Heart left ventricle (tissue), 16 donors: ENCODE measurements at regions not wholly inside any gene's neighbourhood (a gene's known extent, or its start where the extent isn't known, plus 50 kb on each side); places are given as distances from the start of the nearest gene placed in this dataset.
"Not testable (repeated sequence)": the region's sequence is repeated elsewhere in the genome, so short reads cannot be mapped to it uniquely, and the experiment has no call there.

Experiments used
- ATAC-seq, 4 donors: fragments of 200-7000 bp; cut with Tn5 transposase; one replicate each; pipeline ENCODE4 v1.9.1; 2020 to 2022; ENCODE audit warnings: moderate library complexity in 4 of 4, mild to moderate bottlenecking in 3 of 4, moderate number of reproducible peaks in 1 of 4
- DNase-seq, 5 donors: peaks; one replicate each; pipeline ENCODE4 v3.0.0-alpha.2; 2020
- H3K27ac ChIP-seq, 12 donors: fragments of 200-600 bp; sonication (generic) in 4 of 12; one replicate each; pipeline versions ENCODE4 v1.5.0 to v1.8.0; 2016 to 2022; ENCODE audit warnings: mild to moderate bottlenecking in 2 of 12
- H3K27me3 ChIP-seq, 9 donors: fragments of 200-600 bp; sonication (generic) in 2 of 9; one replicate each; pipeline versions ENCODE4 v1.5.1 to v1.8.0; 2016 to 2022; ENCODE audit warnings: mild to moderate bottlenecking in 3 of 9
- H3K36me3 ChIP-seq, 9 donors: fragments of 200-600 bp; sonication (generic) in 2 of 9; one replicate each; pipeline versions ENCODE4 v1.5.0 to v1.8.0; 2018 to 2022; ENCODE audit warnings: mild to moderate bottlenecking in 2 of 9
- H3K4me1 ChIP-seq, 12 donors: fragments of 200-600 bp; sonication (generic) in 4 of 12; one replicate each; pipeline versions ENCODE4 v1.5.0 to v1.8.0; 2016 to 2022; ENCODE audit warnings: mild to moderate bottlenecking in 3 of 12
- H3K4me3 ChIP-seq, 12 donors: fragments of 200-600 bp; sonication (generic) in 4 of 12; one replicate each; pipeline versions ENCODE4 v1.5.0 to v1.8.0; 2017 to 2022; ENCODE audit warnings: mild to moderate bottlenecking in 9 of 12, moderate library complexity in 4 of 12
- H3K9me3 ChIP-seq, 12 donors: fragments of 200-600 bp; sonication (generic) in 4 of 12; one replicate each; pipeline versions ENCODE4 v1.5.0 to v1.8.0; 2016 to 2022; ENCODE audit warnings: mild to moderate bottlenecking in 1 of 12
- CTCF ChIP-seq, 12 donors: fragments of 200-600 bp; sonication (generic) in 4 of 12; IDR thresholded peaks; one replicate each; pipeline versions ENCODE4 v1.5.0 to v1.8.0; 2018 to 2022; ENCODE audit warnings: antibody characterized with exemption in 12 of 12, mild to moderate bottlenecking in 5 of 12
- POLR2A ChIP-seq, 2 donors: fragments of 450-650 bp; IDR thresholded peaks; one replicate each; pipeline ENCODE4 v1.6.1; 2017; ENCODE audit warnings: antibody characterized with exemption in 2 of 2, mild to moderate bottlenecking in 2 of 2, moderate library complexity in 2 of 2
- WGBS, 4 donors: extraction: QIAGEN DNeasy Blood & Tissue Kit in 2 of 4; methylation state at CpG; one replicate each; pipeline versions ENCODE4 v1.1.5 to v1.1.7; 2013 to 2018; 5-methylcytosine and 5-hydroxymethylcytosine counted together
- intact Hi-C, 10 donors: fragments of 100-400 bp; cut with DNase I; formaldehyde crosslinking; loops; one replicate each; pipeline versions ENCODE4 v1.11.1 to v1.14.2; 2022
- donor health status: ischemic (EF 13 %, LVEDD 7.1; RV severe dilation, severe dysfunction).
- donor health status: healthy with polysubstance abuse.
- donor health status: DM: no; HTN: yes; CAD: no.
- donor health status: DM: no; HTN: no; CAD: no.
- donor health status: ischemic (EF 25% LVEDD 6.9; RV normal size, moderate dysfunction).
- donor health status: ischemic (EF 25% LVEDD 5.7; RV mildly dilated, moderate dysfunction).
- donor health status: healthy.
- donor health status: DM: yes; HTN: yes; CAD: no.
- donor health status: ischemic (EF 35%, LVEDD 5.7; RV mildly dilated, moderate dysfunction).
- donor health status: nonischemic (EF 11% LVEDD 7.7; RV severe dilation, severe dysfunction).
- donor health status: DM: yes; HTN: yes; CAD: no.
- donor health status: PGD.
- donor health status: ischemic (EF 29% LVEDD 5.4; RV normal size, mild dysfunction).
- donor health status: nonischemic (EF 23%, LVEDD 6.1; RV moderate dilation, normal function).

- Histone ChIP-seq H3K27ac (peak overlapping the region in 1 of 12 donors; percentile 18), H3K36me3 (no peaks in the 10 kb centered on the region), H3K4me3 (no peak overlapping the region), H3K4me1 (peaks cover 0 to 36% (median 0%) of the 10 kb centered on the region in 12 donors), H3K27me3 (peaks cover 0 to 38% (median 0%) of the 10 kb centered on the region in 9 donors), H3K9me3 (no peaks in the 10 kb centered on the region)
- 55 to 66% (median 61%) methylated on average over 4 of the region's 4 CpGs for WGBS, 4 donors
- intact Hi-C loops: loop anchor here in 3 of 10 donors (2.0 to 10.0 kb wide), 2 partner anchors 571 to 605 kb away; no protein-coding TSS in a partner anchor
- DNase-seq: no peak
- no peak for TF ChIP-seq POLR2A (IDR thresholded peaks at IDR 0.05)
- TF ChIP-seq CTCF (IDR thresholded peaks at IDR 0.05): no peak
- ATAC-seq: no peak
Measured at GRCh38 chrX:45803383-45803921, 602.8 kb upstream of the DIPK2B start.

GRCh38 chrX:45801554-45801953 is 600.9 kb upstream of the DIPK2B start:
- WGBS, 4 donors: 37 to 47% (median 42%) methylated on average over 6 of the region's 6 CpGs
- Histone ChIP-seq H3K27ac (peak overlapping the region in 2 of 12 donors; percentile 2 to 49), H3K36me3 (no peaks in the 10 kb centered on the region), H3K27me3 (peaks cover 0 to 41% (median 0%) of the 10 kb centered on the region in 9 donors), H3K4me1 (peaks cover 0 to 25% (median 0%) of the 10 kb centered on the region in 12 donors), H3K4me3 (peak overlapping the region in 2 of 12 donors; percentile 19 to 33), H3K9me3 (no peaks in the 10 kb centered on the region)
- ATAC-seq: peak in 1 of 4 donors; percentile 64
- DNase-seq: no peak
- intact Hi-C loops: loop anchor here in 3 of 10 donors (10.0 kb wide), 1 partner anchor 573 kb away; no protein-coding TSS in a partner anchor
- TF ChIP-seq CTCF (IDR thresholded peaks at IDR 0.05) (peak in 11 of 12 donors; percentile 10 to 46 (median 33)), POLR2A (IDR thresholded peaks at IDR 0.05) (no peak)

GRCh38 chrX:45800746-45801453 is 600.2 kb upstream of the DIPK2B start:
- 56 to 78% (median 62%) methylated on average over 11 to 16 of the region's 16 CpGs for WGBS, 4 donors
- H3K4me1 ChIP-seq: peaks cover 0 to 18% (median 0%) of the 10 kb centered on the region in 12 donors
- H3K27ac ChIP-seq: peak overlapping the region in 2 of 12 donors; percentile 2 to 49
- ATAC-seq: peak in 1 of 4 donors; percentile 16
- H3K36me3 ChIP-seq, DNase-seq, H3K9me3 ChIP-seq: not testable (repeated sequence)
- intact Hi-C loops: loop anchor here in 3 of 10 donors (10.0 kb wide), 1 partner anchor 574 kb away; no protein-coding TSS in a partner anchor
- peaks cover 0 to 38% (median 0%) of the 10 kb centered on the region in 9 donors for H3K27me3 ChIP-seq
- H3K4me3 ChIP-seq: peak overlapping the region in 2 of 12 donors; percentile 19 to 33

GRCh38 chrX:45799576-45799975 is 598.9 kb upstream of the DIPK2B start:
- Histone ChIP-seq H3K4me3 (no peak overlapping the region), H3K27ac (no peak overlapping the region), H3K36me3 (no peaks in the 10 kb centered on the region), H3K9me3 (no peaks in the 10 kb centered on the region), H3K4me1 (peaks cover 0 to 18% (median 0%) of the 10 kb centered on the region in 12 donors), H3K27me3 (peaks cover 0 to 35% (median 0%) of the 10 kb centered on the region in 9 donors)
- intact Hi-C loops: loop anchor here in 1 of 10 donors (5.0 kb wide), 1 partner anchor 52 kb away; no protein-coding TSS in a partner anchor
- ATAC-seq (no peak), DNase-seq (no peak)
- 70 to 90% (median 78%) methylated on average over 6 of the region's 6 CpGs for WGBS, 4 donors
- TF ChIP-seq POLR2A (IDR thresholded peaks at IDR 0.05) (no peak), CTCF (IDR thresholded peaks at IDR 0.05) (no peak)
